ENCODE measurements at regions not wholly inside any gene's neighbourhood (a gene's known extent, or its start where the extent isn't known, plus 50 kb on each side); places are given as distances from the start of the nearest gene placed in this dataset.

DNA sequence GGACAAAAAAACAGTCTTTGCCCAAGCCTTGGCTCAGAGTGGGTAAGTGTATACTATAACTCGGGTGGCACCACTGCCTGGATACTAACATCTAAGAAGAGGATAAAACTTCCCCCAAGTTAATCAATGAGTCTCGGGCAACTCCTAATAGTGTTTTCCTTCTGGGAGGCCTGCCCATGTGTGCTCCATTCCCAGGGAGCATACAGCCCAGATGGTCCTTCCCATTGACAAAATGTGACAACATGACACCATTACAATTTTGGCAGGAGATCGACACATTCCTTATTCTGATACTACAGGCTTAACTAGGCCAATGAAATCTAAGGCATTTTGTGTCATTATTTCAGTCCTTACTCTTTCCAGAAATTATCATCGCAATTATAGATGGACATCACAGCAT is 52.7 kb upstream of the CRIM1 start:
- no peak overlapping the region for H3K27ac ChIP-seq
- TF ChIP-seq, protein P1, sequence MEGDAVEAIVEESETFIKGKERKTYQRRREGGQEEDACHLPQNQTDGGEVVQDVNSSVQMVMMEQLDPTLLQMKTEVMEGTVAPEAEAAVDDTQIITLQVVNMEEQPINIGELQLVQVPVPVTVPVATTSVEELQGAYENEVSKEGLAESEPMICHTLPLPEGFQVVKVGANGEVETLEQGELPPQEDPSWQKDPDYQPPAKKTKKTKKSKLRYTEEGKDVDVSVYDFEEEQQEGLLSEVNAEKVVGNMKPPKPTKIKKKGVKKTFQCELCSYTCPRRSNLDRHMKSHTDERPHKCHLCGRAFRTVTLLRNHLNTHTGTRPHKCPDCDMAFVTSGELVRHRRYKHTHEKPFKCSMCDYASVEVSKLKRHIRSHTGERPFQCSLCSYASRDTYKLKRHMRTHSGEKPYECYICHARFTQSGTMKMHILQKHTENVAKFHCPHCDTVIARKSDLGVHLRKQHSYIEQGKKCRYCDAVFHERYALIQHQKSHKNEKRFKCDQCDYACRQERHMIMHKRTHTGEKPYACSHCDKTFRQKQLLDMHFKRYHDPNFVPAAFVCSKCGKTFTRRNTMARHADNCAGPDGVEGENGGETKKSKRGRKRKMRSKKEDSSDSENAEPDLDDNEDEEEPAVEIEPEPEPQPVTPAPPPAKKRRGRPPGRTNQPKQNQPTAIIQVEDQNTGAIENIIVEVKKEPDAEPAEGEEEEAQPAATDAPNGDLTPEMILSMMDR (conservative IDR thresholded peaks at IDR 0.05) = no peak

- TF ChIP-seq, protein P1 (conservative IDR thresholded peaks at IDR 0.05) = no peak
- H3K27ac ChIP-seq = no peak overlapping the region
Measured at GRCh38 chr2:36301843-36302242, 53.7 kb upstream of the CRIM1 start.

- TF ChIP-seq, protein P1 (conservative IDR thresholded peaks at IDR 0.05) = no peak
- H3K27ac ChIP-seq = no peak overlapping the region
Measured at GRCh38 chr2:36300697-36301096, 54.9 kb upstream of the CRIM1 start.

DNA sequence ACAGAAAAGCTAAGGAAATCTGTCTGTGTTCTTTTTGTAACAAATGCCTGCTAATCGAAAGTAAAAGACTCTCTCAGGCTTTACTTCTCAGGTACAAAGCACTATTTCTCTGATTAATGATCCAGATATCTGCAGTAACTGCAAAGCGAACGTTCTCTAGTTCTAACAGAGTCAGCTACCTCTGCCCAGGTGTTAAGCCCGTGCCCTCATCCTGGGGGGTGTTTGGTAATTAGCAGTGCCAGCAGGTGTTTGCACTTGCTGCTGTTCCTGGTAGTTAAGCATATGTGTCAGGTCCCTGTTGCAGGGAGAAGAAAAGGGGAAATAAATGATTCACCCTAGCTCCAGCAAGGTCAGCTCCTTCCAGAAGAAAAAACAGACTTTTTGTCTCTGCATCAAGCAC is 58.8 kb upstream of the CRIM1 start:
- TF ChIP-seq, protein P1 (conservative IDR thresholded peaks at IDR 0.05) = no peak
- no peak overlapping the region for H3K27ac ChIP-seq

DNA sequence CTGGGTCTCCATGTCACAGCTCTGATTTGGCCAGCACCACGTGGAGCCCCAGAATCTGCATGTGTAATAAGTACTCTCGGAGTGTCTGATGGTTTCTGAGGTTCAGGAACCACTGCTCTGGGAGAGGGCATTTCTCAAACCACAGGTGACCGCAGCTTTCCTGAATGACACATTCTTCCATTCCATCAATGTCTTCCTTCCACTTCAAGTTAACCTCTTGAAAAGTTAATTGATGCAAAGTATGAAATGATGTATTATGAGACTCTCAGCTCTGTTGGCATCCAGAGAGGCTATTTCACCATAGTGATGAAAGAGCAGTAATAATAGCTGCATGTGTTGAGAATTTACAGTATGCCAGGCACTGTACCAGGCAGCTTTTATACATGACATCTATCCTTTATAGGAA is 61.3 kb upstream of the CRIM1 start:
- H3K27ac ChIP-seq = no peak overlapping the region
- TF ChIP-seq, protein P1 (conservative IDR thresholded peaks at IDR 0.05) = no peak

DNA sequence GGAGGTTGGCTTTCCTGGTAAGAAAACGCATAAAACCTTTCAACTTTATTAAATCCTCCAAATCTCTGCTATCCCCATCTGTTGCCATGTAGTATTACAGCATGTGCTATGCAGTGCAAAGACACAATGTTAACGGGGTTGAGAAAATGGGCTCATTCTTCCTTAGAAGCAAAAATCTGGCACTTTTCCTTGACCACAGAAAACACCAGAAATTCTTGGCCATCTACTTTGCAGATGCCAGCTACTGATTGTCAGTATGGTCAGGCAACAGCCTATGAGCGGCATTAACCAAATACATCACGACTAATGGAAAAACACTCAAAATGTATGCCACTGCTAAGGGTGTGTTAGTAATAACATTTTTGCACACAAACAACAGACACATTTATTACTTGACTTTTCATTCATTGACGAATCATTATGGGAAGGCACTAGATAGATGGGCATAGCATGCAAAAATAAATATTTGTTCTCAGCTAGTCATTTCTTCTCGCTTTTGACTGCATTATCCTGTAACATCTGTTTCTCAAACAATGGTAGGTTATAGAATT is 65.2 kb upstream of the CRIM1 start:
- TF ChIP-seq, protein P1 (conservative IDR thresholded peaks at IDR 0.05) = no peak

DNA sequence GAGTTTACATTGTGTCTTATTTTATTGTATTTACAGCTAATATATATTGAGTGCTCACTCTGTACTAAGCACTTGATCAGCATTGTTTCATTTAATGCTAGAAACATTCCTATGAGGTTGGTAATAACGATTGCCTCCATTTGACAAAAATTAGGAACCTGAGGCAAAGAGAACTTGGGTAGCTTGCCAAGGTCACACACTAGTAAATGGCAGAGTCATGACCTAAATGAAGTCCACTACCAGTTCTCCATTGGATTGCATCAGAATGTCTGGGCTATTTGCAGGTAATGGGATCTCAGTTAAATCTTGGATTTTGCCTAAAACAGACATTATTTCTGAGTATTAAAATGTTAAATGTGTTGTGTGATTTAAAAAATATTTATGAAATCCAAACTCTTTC is 65.8 kb upstream of the CRIM1 start:
- TF ChIP-seq, protein P1 (conservative IDR thresholded peaks at IDR 0.05) = no peak
- H3K27ac ChIP-seq = no peak overlapping the region

More for the DNA sequence above, 65.2 kb upstream of the CRIM1 start:
- H3K27ac ChIP-seq = no peak overlapping the region

Measured in VCaP (cell line).